Keratinocyte (primary cell): ENCODE measurements at regions not wholly inside any gene's neighbourhood (a gene's known extent, or its start where the extent isn't known, plus 50 kb on each side); places are given as distances from the start of the nearest gene placed in this dataset.

Source experiments
- DNase-seq: peaks from one replicate; pipeline ENCODE4 v3.0.0-alpha.2; 2011; ENCODE audit warnings: low read depth, missing footprints, low spot score
- FAIRE-seq: peaks from 2 replicates; lab custom pipeline; 2011; peaks lifted over from hg19 to GRCh38; lab: Jason Lieb, UNC
- H2AFZ ChIP-seq: 2 replicates; pipeline ENCODE4 v1.6.0; 2012; ENCODE audit warnings: low read length, control low read depth, inconsistent platforms; ENCODE audit not compliant: control insufficient read depth
- H3K27ac ChIP-seq: 2 replicates; pipeline ENCODE4 v1.5.1; 2011; ENCODE audit warnings: low read length; ENCODE audit not compliant: control insufficient read depth, insufficient read depth
- H3K27me3 ChIP-seq: 3 replicates; pipeline ENCODE4 v1.6.0; 2011; ENCODE audit warnings: low read length; ENCODE audit not compliant: control insufficient read depth, insufficient read depth; ENCODE audit errors: extremely low read depth
- H3K36me3 ChIP-seq, 2 experiments: 2 replicates in 1 of 2; 3 replicates in 1 of 2; pipeline ENCODE4 v1.5.1; 2011; ENCODE audit warnings: low read length in 2 of 2, mild to moderate bottlenecking in 1 of 2; ENCODE audit not compliant: control insufficient read depth in 2 of 2, insufficient read depth in 2 of 2; ENCODE audit errors: extremely low read depth in 1 of 2
- H3K4me1 ChIP-seq: 3 replicates; pipeline ENCODE4 v1.5.1; 2011; ENCODE audit warnings: low read length; ENCODE audit not compliant: control insufficient read depth, insufficient read depth; ENCODE audit errors: extremely low read depth
- H3K4me2 ChIP-seq: 3 replicates; pipeline ENCODE4 v1.6.0; 2011; ENCODE audit warnings: low read depth, low read length; ENCODE audit not compliant: control insufficient read depth, insufficient read depth; ENCODE audit errors: extremely low read depth
- H3K4me3 ChIP-seq, 3 experiments: fragments of 200-600 bp in 1 of 3; sonication (generic) in 1 of 3; 2 replicates in 2 of 3; 3 replicates in 1 of 3; pipeline ENCODE4 v1.5.1; 2011 to 2016; ENCODE audit warnings: low read length in 3 of 3, mild to moderate bottlenecking in 3 of 3, control low read depth in 2 of 3, inconsistent platforms in 1 of 3, low read depth in 1 of 3, mixed read lengths in 1 of 3, mixed run types in 1 of 3, moderate library complexity in 1 of 3; ENCODE audit not compliant: control insufficient read depth in 2 of 3, insufficient read depth in 2 of 3; ENCODE audit errors: extremely low read depth in 1 of 3
- H3K79me2 ChIP-seq: 2 replicates; pipeline ENCODE4 v1.6.0; 2012; ENCODE audit warnings: low read length; ENCODE audit not compliant: control insufficient read depth, insufficient read depth
- H3K9ac ChIP-seq: 3 replicates; pipeline ENCODE4 v1.6.0; 2011; ENCODE audit warnings: low read length; ENCODE audit not compliant: control insufficient read depth, insufficient read depth; ENCODE audit errors: extremely low read depth
- H3K9me1 ChIP-seq: 3 replicates; pipeline ENCODE4 v1.6.0; 2011; ENCODE audit warnings: low read length; ENCODE audit not compliant: control insufficient read depth, insufficient read depth; ENCODE audit errors: extremely low read depth
- H3K9me3 ChIP-seq: 2 replicates; pipeline ENCODE4 v1.5.1; 2012; ENCODE audit warnings: low read depth, low read length; ENCODE audit not compliant: control insufficient read depth
- H4K20me1 ChIP-seq: 3 replicates; pipeline ENCODE4 v1.6.0; 2011; ENCODE audit warnings: low read length; ENCODE audit not compliant: control insufficient read depth, insufficient read depth; ENCODE audit errors: extremely low read depth
- EZH2 ChIP-seq: IDR thresholded peaks from one replicate; pipeline ENCODE4 v1.6.1; 2012; ENCODE audit warnings: inconsistent platforms, mild to moderate bottlenecking, low read length, moderate library complexity
- dilution Hi-C: fragments of 300-500 bp; cut with MboI; formaldehyde crosslinking; loops from one replicate; pipeline ENCODE4 v1.7.0; 2020; ENCODE audit warnings: low sequenced_read_pairs; ENCODE audit not compliant: extremely low pct_ligation_motif_present
- TF ChIP-seq, protein P1 (sequence below), 3 experiments: IDR thresholded peaks in 1 of 3; conservative IDR thresholded peaks in 1 of 3; optimal IDR thresholded peaks in 1 of 3; 2 replicates in 2 of 3; 3 replicates in 1 of 3; pipeline versions ENCODE3 to v1.5.1; 2011; ENCODE audit warnings: low read length in 3 of 3, mild to moderate bottlenecking in 3 of 3, moderate library complexity in 2 of 3, control low read depth in 1 of 3, inconsistent platforms in 1 of 3; ENCODE audit not compliant: insufficient read depth in 2 of 3; ENCODE audit errors: extremely low read depth in 1 of 3

DNA sequence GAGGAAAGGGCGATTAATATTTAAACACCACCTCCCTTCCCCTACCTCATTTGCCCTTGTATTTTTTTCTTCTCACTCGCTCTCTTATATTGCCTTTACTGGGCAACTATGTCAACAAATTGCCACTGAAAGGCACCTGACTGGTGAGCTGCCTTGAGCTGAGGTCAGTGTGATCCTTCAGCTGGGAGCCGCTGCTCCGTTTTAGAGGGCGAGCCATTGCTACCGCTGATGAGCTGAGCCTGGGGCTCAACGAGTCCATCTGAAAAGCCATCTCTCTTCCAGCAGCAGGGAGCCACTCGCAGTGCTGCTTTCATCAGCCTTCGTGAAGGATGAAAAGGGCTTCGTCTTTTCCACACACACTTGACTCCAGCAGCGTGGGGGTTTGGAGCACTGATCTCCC, 108.0 kb upstream of the KIF26B start:
- Histone ChIP-seq H3K36me3 (no peaks in the 10 kb centered on the region), H3K9me1 (no peaks in the 10 kb centered on the region), H3K4me1 (no peaks in the 10 kb centered on the region), H3K4me3 (no peak overlapping the region), H3K27me3 (no peaks in the 10 kb centered on the region), H3K9me3 (no peaks in the 10 kb centered on the region), H2AFZ (no peak overlapping the region), H3K79me2 (no peaks in the 10 kb centered on the region), H3K9ac (no peak overlapping the region), H3K4me2 (no peak overlapping the region), H4K20me1 (no peaks in the 10 kb centered on the region), H3K27ac (no peak overlapping the region)
- FAIRE-seq (no peak), DNase-seq (no peak)
- TF ChIP-seq, protein P1, sequence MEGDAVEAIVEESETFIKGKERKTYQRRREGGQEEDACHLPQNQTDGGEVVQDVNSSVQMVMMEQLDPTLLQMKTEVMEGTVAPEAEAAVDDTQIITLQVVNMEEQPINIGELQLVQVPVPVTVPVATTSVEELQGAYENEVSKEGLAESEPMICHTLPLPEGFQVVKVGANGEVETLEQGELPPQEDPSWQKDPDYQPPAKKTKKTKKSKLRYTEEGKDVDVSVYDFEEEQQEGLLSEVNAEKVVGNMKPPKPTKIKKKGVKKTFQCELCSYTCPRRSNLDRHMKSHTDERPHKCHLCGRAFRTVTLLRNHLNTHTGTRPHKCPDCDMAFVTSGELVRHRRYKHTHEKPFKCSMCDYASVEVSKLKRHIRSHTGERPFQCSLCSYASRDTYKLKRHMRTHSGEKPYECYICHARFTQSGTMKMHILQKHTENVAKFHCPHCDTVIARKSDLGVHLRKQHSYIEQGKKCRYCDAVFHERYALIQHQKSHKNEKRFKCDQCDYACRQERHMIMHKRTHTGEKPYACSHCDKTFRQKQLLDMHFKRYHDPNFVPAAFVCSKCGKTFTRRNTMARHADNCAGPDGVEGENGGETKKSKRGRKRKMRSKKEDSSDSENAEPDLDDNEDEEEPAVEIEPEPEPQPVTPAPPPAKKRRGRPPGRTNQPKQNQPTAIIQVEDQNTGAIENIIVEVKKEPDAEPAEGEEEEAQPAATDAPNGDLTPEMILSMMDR (optimal IDR thresholded peaks at IDR 0.05 in 1 of 3, IDR thresholded peaks at IDR 0.05 in 1 of 3, conservative IDR thresholded peaks at IDR 0.05 in 1 of 3; ENCODE audit: extremely low read depth in 1 of 3, insufficient read depth in 2 of 3, low read length in 3 of 3), result no peak
- TF ChIP-seq EZH2, result no peak
- dilution Hi-C loops, result loop anchor here (10.0 to 25.0 kb wide), 2 partner anchors 192 to 434 kb away; no protein-coding TSS in a partner anchor

DNA sequence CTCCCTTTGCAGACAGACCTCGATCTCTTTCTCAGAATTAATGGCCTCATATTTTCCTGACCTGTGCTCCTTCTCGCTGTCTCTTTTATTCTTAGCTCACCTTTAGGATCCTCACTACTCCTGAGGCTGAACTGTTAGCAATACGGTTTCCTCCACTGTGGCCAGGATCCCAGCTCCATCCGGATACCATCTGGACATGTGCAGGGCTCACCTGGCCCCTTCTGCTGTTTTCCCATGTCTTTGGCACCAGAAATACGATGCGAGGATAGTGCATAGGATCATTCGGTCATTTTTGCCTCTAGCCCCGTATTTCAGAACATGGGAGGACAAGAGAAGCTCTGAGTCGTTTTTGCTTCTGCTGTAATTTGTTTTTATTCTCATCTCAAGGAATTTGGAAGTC, 108.5 kb upstream of the KIF26B start:
- H3K4me1 ChIP-seq, result no peaks in the 10 kb centered on the region
- H3K27me3 ChIP-seq, result no peaks in the 10 kb centered on the region
- no peak overlapping the region for H3K27ac ChIP-seq
- H3K9me1 ChIP-seq, result no peaks in the 10 kb centered on the region
- no peak overlapping the region for H2AFZ ChIP-seq
- DNase-seq (no peak), FAIRE-seq (no peak)
- H3K9me3 ChIP-seq, result no peaks in the 10 kb centered on the region
- dilution Hi-C loops, result loop anchor here (10.0 to 25.0 kb wide), 2 partner anchors 192 to 434 kb away; no protein-coding TSS in a partner anchor
- no peak for TF ChIP-seq EZH2
- TF ChIP-seq, protein P1 (optimal IDR thresholded peaks at IDR 0.05 in 1 of 3, IDR thresholded peaks at IDR 0.05 in 1 of 3, conservative IDR thresholded peaks at IDR 0.05 in 1 of 3; ENCODE audit: extremely low read depth in 1 of 3, insufficient read depth in 2 of 3, low read length in 3 of 3), result no peak
- no peaks in the 10 kb centered on the region for H3K79me2 ChIP-seq
- no peaks in the 10 kb centered on the region for H3K36me3 ChIP-seq
- no peaks in the 10 kb centered on the region for H4K20me1 ChIP-seq
- H3K4me2 ChIP-seq, result no peak overlapping the region
- H3K9ac ChIP-seq, result no peak overlapping the region
- no peak overlapping the region for H3K4me3 ChIP-seq
